ENCODE measurements at regions not wholly inside any gene's neighbourhood (a gene's known extent, or its start where the extent isn't known, plus 50 kb on each side); places are given as distances from the start of the nearest gene placed in this dataset.
A peak's percentile ranks its signal among the peaks of the same experiment; 100 is the strongest.

DNA sequence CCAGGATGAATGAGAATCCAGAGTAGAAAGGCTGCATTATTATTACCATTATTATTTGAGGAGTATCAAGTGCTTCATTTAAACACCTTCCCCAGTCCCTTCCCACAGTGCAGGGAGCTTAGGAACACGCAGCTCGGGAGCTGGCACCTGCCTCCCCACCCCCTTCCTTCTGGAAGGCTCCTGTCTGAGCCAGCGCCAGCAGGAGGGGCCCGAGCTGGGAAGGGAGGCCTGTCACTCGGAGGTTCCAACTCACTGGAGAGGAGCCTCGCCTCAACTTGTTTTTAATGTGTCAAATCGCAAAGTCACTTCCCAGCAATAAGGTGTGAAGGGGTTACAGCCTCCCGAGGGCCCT is 156.4 kb upstream of the IRX4 start:
- H3K79me2 ChIP-seq (ENCODE audit: insufficient read depth, low read length): no peaks in the 10 kb centered on the region
- H3K27ac ChIP-seq (ENCODE audit: low read length): no peak overlapping the region
- no peak for TF ChIP-seq EZH2 (IDR thresholded peaks at IDR 0.05; ENCODE audit: borderline replicate concordance, low read depth, low read length, severe bottlenecking)
- TF ChIP-seq, protein P1, sequence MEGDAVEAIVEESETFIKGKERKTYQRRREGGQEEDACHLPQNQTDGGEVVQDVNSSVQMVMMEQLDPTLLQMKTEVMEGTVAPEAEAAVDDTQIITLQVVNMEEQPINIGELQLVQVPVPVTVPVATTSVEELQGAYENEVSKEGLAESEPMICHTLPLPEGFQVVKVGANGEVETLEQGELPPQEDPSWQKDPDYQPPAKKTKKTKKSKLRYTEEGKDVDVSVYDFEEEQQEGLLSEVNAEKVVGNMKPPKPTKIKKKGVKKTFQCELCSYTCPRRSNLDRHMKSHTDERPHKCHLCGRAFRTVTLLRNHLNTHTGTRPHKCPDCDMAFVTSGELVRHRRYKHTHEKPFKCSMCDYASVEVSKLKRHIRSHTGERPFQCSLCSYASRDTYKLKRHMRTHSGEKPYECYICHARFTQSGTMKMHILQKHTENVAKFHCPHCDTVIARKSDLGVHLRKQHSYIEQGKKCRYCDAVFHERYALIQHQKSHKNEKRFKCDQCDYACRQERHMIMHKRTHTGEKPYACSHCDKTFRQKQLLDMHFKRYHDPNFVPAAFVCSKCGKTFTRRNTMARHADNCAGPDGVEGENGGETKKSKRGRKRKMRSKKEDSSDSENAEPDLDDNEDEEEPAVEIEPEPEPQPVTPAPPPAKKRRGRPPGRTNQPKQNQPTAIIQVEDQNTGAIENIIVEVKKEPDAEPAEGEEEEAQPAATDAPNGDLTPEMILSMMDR (IDR thresholded peaks at IDR 0.05; ENCODE audit: borderline replicate concordance, extremely low read depth, low read length, poor library complexity, severe bottlenecking): no peak
- no peaks in the 10 kb centered on the region for H3K36me3 ChIP-seq (ENCODE audit: insufficient read depth, low read length)
- no peaks in the 10 kb centered on the region for H4K20me1 ChIP-seq (ENCODE audit: insufficient read depth, low read length)
- H3K27me3 ChIP-seq (ENCODE audit: insufficient read depth, low read length, poor library complexity): peaks cover 24% of the 10 kb centered on the region
- no peak overlapping the region; the same call in 1 of the 2 replicates for H3K4me2 ChIP-seq (ENCODE audit: insufficient read depth, low read length)
- peaks cover 8% of the 10 kb centered on the region; the same call in 1 of the 2 replicates for H3K4me1 ChIP-seq (ENCODE audit: insufficient read depth, low read length)
- H2AFZ ChIP-seq (ENCODE audit: low read depth, low read length): no peak overlapping the region
- H3K4me3 ChIP-seq (ENCODE audit: low read depth in 1 of 2, low read length in 2 of 2): no peak overlapping the region
- DNase-seq (no peak), ATAC-seq (ENCODE audit: insufficient read depth, low read depth) (no peak)
- H3K9ac ChIP-seq (ENCODE audit: low read depth, low read length): no peak overlapping the region
- no peaks in the 10 kb centered on the region for H3K9me3 ChIP-seq (ENCODE audit: insufficient read depth, low read length, severe bottlenecking)

DNA sequence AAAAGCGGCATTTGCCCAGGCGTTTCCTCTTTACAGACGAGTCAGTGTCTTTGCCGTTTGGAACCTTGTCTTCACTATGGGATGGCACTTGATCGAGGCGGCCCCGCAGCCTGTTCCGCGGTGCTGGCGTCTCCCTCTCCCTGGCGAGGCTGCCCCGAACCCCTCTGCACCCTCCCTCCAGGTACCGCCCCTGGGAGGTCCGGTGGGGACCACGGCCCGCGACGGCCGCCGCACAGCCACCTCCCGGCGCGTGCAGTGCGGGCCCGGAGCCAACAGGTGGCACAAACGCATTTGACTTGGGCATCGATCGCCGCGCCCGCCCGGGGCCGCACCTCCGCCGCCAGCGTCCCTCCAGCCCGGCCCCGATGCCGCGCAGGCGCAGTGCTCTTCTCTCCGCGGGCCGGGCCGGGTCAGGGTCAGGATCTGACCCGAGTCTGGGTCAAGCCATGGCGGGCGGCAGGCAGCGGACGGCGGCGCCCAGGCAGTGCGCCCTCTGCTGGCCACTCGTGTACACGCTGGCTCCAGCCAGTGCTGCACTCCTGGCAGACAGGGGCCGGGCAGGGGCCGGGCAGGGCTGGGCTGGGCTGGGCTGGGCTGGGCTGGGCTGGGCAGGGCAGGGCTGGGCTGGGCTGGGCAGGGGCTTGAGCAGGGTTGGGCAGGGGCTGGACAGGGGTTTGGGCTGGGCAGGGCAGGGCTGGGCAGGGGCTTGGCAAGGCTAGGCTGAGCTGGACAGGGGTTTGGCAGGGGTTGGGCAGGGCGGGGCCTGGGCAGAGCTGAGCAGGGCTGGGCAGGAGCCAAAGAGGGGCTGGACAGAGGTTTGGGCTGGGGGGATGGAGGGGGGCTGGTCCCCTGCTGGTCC is 155.8 kb upstream of the IRX4 start:
- H3K27me3 ChIP-seq (ENCODE audit: insufficient read depth, low read length, poor library complexity): peaks cover 24% of the 10 kb centered on the region
- peak overlapping the region; percentile 95 for H3K4me2 ChIP-seq (ENCODE audit: insufficient read depth, low read length)
- H3K27ac ChIP-seq (ENCODE audit: low read length): no peak overlapping the region
- ATAC-seq (ENCODE audit: insufficient read depth, low read depth): peak; percentile 88
- H3K79me2 ChIP-seq (ENCODE audit: insufficient read depth, low read length): no peaks in the 10 kb centered on the region
- H3K4me3 ChIP-seq (ENCODE audit: low read depth in 1 of 2, low read length in 2 of 2): peak overlapping the region; percentile 32 to 70; a peak in 3 of 4 replicates
- no peaks in the 10 kb centered on the region for H4K20me1 ChIP-seq (ENCODE audit: insufficient read depth, low read length)
- H3K4me1 ChIP-seq (ENCODE audit: insufficient read depth, low read length): peaks cover 8% of the 10 kb centered on the region; the same call in 1 of the 2 replicates
- H2AFZ ChIP-seq (ENCODE audit: low read depth, low read length): peak overlapping the region; percentile 91
- DNase-seq: peak; percentile 66
- peak overlapping the region; percentile 57 for H3K9ac ChIP-seq (ENCODE audit: low read depth, low read length)
- no peaks in the 10 kb centered on the region for H3K9me3 ChIP-seq (ENCODE audit: insufficient read depth, low read length, severe bottlenecking)
- no peaks in the 10 kb centered on the region for H3K36me3 ChIP-seq (ENCODE audit: insufficient read depth, low read length)
- TF ChIP-seq, protein P1 (IDR thresholded peaks at IDR 0.05; ENCODE audit: borderline replicate concordance, extremely low read depth, low read length, poor library complexity, severe bottlenecking): peak; percentile 77
- TF ChIP-seq EZH2 (IDR thresholded peaks at IDR 0.05; ENCODE audit: borderline replicate concordance, low read depth, low read length, severe bottlenecking): no peak

DNA sequence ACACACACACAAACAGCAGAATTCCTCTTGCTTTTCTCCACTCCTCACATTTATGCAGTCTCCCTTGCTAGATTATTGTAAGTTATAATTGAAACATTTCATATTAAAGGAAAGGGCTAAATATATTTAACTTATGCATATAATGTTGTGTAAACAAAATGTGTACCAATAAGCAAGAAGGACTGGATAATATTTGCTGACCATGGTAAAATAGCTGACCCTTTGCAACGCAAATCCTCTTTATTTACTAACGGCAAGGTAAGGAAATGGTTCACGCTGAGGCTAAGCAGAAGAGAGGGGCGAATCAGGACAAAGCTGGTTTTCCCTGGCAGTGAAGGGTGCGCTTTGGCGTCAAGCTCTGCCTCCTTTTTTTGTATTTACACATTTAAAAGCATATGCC is 154.2 kb upstream of the IRX4 start:
- no peak for ATAC-seq (ENCODE audit: insufficient read depth, low read depth)
- Histone ChIP-seq H3K27me3 (ENCODE audit: insufficient read depth, low read length, poor library complexity) (peaks cover 31% of the 10 kb centered on the region), H3K79me2 (ENCODE audit: insufficient read depth, low read length) (no peaks in the 10 kb centered on the region)

More for the DNA sequence above, 154.2 kb upstream of the IRX4 start:
- Histone ChIP-seq H3K36me3 (ENCODE audit: insufficient read depth, low read length) (no peaks in the 10 kb centered on the region), H4K20me1 (ENCODE audit: insufficient read depth, low read length) (no peaks in the 10 kb centered on the region), H3K4me2 (ENCODE audit: insufficient read depth, low read length) (no peak overlapping the region), H3K4me1 (ENCODE audit: insufficient read depth, low read length) (peaks cover 8% of the 10 kb centered on the region; the same call in 1 of the 2 replicates), H3K4me3 (ENCODE audit: low read depth in 1 of 2, low read length in 2 of 2) (no peak overlapping the region), H3K9ac (ENCODE audit: low read depth, low read length) (no peak overlapping the region), H3K27ac (ENCODE audit: low read length) (no peak overlapping the region), H2AFZ (ENCODE audit: low read depth, low read length) (no peak overlapping the region), H3K9me3 (ENCODE audit: insufficient read depth, low read length, severe bottlenecking) (no peaks in the 10 kb centered on the region)
- no peak for DNase-seq
- no peak for TF ChIP-seq EZH2 (IDR thresholded peaks at IDR 0.05; ENCODE audit: borderline replicate concordance, low read depth, low read length, severe bottlenecking)
- TF ChIP-seq, protein P1 (IDR thresholded peaks at IDR 0.05; ENCODE audit: borderline replicate concordance, extremely low read depth, low read length, poor library complexity, severe bottlenecking): no peak

All from DND-41 (cell line).